ENCODE measurements at regions not wholly inside any gene's neighbourhood (a gene's known extent, or its start where the extent isn't known, plus 50 kb on each side); places are given as distances from the start of the nearest gene placed in this dataset.
"Not testable (repeated sequence)": the region's sequence is repeated elsewhere in the genome, so short reads cannot be mapped to it uniquely, and the experiment has no call there.

GRCh38 chr3:71938081-71938480 is 153.1 kb upstream of the PROK2 start:
- POLR2A ChIA-PET; CTCF ChIA-PET; H3K27ac ChIP-seq (ENCODE audit: low read length); H3K27me3 ChIP-seq (ENCODE audit: control insufficient read depth, insufficient read depth, low read length); H3K4me1 ChIP-seq (ENCODE audit: control insufficient read depth, insufficient read depth, low read length); H3K9me3 ChIP-seq (ENCODE audit: control insufficient read depth, insufficient read depth, low read depth, low read length); in situ Hi-C loops (cut with HindIII; ENCODE audit: low pct_unique_long_range_greater_than_20kb, low sequenced_read_pairs); ATAC-seq; DNase-seq (ENCODE audit: low read depth, low spot score); BruUV-seq (replicated peaks); intact Hi-C loops (cut with micrococcal nuclease; ENCODE audit: unreplicated experiment); H3K36me3 ChIP-seq (ENCODE audit: control insufficient read depth, insufficient read depth, low read length); H3K4me3 ChIP-seq (ENCODE audit: low read depth in 2 of 2, low read length in 2 of 2): not testable (repeated sequence)

GRCh38 chr3:71936681-71937080 is 151.7 kb upstream of the PROK2 start:
- ATAC-seq (no peak), DNase-seq (ENCODE audit: low read depth, low spot score) (no peak)
- Histone ChIP-seq H3K9me3 (ENCODE audit: control insufficient read depth, insufficient read depth, low read depth, low read length) (no peaks in the 10 kb centered on the region), H3K36me3 (ENCODE audit: control insufficient read depth, insufficient read depth, low read length) (no peaks in the 10 kb centered on the region), H3K27me3 (ENCODE audit: control insufficient read depth, insufficient read depth, low read length) (no peaks in the 10 kb centered on the region; the same call in 1 of the 2 replicates), H3K4me1 (ENCODE audit: control insufficient read depth, insufficient read depth, low read length) (no peaks in the 10 kb centered on the region), H3K4me3 (ENCODE audit: low read depth in 2 of 2, low read length in 2 of 2) (no peak overlapping the region), H3K27ac (ENCODE audit: low read length) (no peak overlapping the region)
- TF ChIP-seq REST (IDR thresholded peaks at IDR 0.05; ENCODE audit: insufficient read depth in 1 of 2, low read depth in 2 of 2, low read length in 1 of 2) (no peak), POLR2AphosphoS5 (IDR thresholded peaks at IDR 0.05; ENCODE audit: low read depth, low read length) (no peak)
- POLR2A ChIA-PET, result no interaction called here
- no TSS peak for BruUV-seq (replicated peaks)
- in situ Hi-C loops (cut with HindIII; ENCODE audit: low pct_unique_long_range_greater_than_20kb, low sequenced_read_pairs) (no loop called here), intact Hi-C loops (cut with micrococcal nuclease; ENCODE audit: unreplicated experiment) (no loop called here)
- CTCF ChIA-PET, result no interaction called here

GRCh38 chr3:71934520-71935270 is 149.7 kb upstream of the PROK2 start:
- Histone ChIP-seq H3K4me1 (ENCODE audit: control insufficient read depth, insufficient read depth, low read length) (no peaks in the 10 kb centered on the region), H3K27ac (ENCODE audit: low read length) (no peak overlapping the region), H3K4me3 (ENCODE audit: low read depth in 2 of 2, low read length in 2 of 2) (no peak overlapping the region), H3K36me3 (ENCODE audit: control insufficient read depth, insufficient read depth, low read length) (no peaks in the 10 kb centered on the region), H3K9me3 (ENCODE audit: control insufficient read depth, insufficient read depth, low read depth, low read length) (no peaks in the 10 kb centered on the region), H3K27me3 (ENCODE audit: control insufficient read depth, insufficient read depth, low read length) (no peaks in the 10 kb centered on the region; the same call in 1 of the 2 replicates)
- no peak for DNase-seq (ENCODE audit: low read depth, low spot score)
- in situ Hi-C loops (cut with HindIII; ENCODE audit: low pct_unique_long_range_greater_than_20kb, low sequenced_read_pairs), result no loop called here
- TF ChIP-seq TCF7L2 (IDR thresholded peaks at IDR 0.05; ENCODE audit: low read depth, low read length) (no peak), CTCF (IDR thresholded peaks at IDR 0.05) (no peak), SIN3A (IDR thresholded peaks at IDR 0.05; ENCODE audit: borderline replicate concordance, insufficient read depth, low read depth, low read length) (no peak), POLR2AphosphoS5 (IDR thresholded peaks at IDR 0.05; ENCODE audit: low read depth, low read length) (no peak), REST (IDR thresholded peaks at IDR 0.05; ENCODE audit: insufficient read depth in 1 of 2, low read depth in 2 of 2, low read length in 1 of 2) (no peak)
- CTCF ChIA-PET, result no interaction called here
- no peak for ATAC-seq
- intact Hi-C loops (cut with micrococcal nuclease; ENCODE audit: unreplicated experiment), result no loop called here
- POLR2A ChIA-PET, result no interaction called here
- no TSS peak for BruUV-seq (replicated peaks)
